Gastroesophageal sphincter (tissue), 4 donors: ENCODE measurements at regions not wholly inside any gene's neighbourhood (a gene's known extent, or its start where the extent isn't known, plus 50 kb on each side); places are given as distances from the start of the nearest gene placed in this dataset.

Experiments
- ATAC-seq: fragments of 150-250 bp; one replicate; pipeline ENCODE4 v1.9.1; 2016; ENCODE audit warnings: mild to moderate bottlenecking, moderate library complexity
- H3K27ac ChIP-seq, 4 donors: fragments of 200-600 bp; sonication (generic) in 3 of 4; 1 replicate in 3 of 4; 2 replicates in 1 of 4; pipeline ENCODE4 v1.5.1; 2016 to 2019
- H3K27me3 ChIP-seq: fragments of 200-600 bp; sonication (generic); one replicate; pipeline ENCODE4 v1.5.1; 2019
- H3K36me3 ChIP-seq, 2 donors: fragments of 200-600 bp; sonication (generic); one replicate each; pipeline ENCODE4 v1.5.1; 2019; ENCODE audit warnings: control low read depth in 1 of 2
- H3K4me1 ChIP-seq, 3 donors: fragments of 200-600 bp; sonication (generic); 1 replicate in 2 of 3; 2 replicates in 1 of 3; pipeline ENCODE4 v1.5.1; 2016 to 2019; ENCODE audit warnings: control low read depth in 2 of 3
- H3K4me3 ChIP-seq, 2 donors: fragments of 200-600 bp; sonication (generic); one replicate each; pipeline ENCODE4 v1.5.1; 2019; ENCODE audit warnings: mild to moderate bottlenecking in 1 of 2, moderate library complexity in 1 of 2
- H3K9me3 ChIP-seq, 3 donors: fragments of 200-600 bp; sonication (generic); one replicate each; pipeline ENCODE4 v1.5.1; 2017 to 2019; ENCODE audit warnings: control low read depth in 2 of 3
- CTCF ChIP-seq, 4 experiments: fragments of 200-600 bp in 2 of 4; fragments of 450-650 bp in 2 of 4; sonication (generic) in 1 of 4; IDR thresholded peaks; one replicate each; pipeline ENCODE4 v1.5.1; 2017 to 2019; ENCODE audit warnings: antibody characterized with exemption in 4 of 4, mild to moderate bottlenecking in 2 of 4, moderate library complexity in 2 of 4
- EP300 ChIP-seq: sonication (generic); formaldehyde crosslinking; IDR thresholded peaks from one replicate; pipeline ENCODE4 v1.6.1; 2017; ENCODE audit warnings: antibody characterized with exemption, mild to moderate bottlenecking
- POLR2A ChIP-seq, 2 donors: fragments of 450-650 bp; IDR thresholded peaks; one replicate each; pipeline ENCODE4 v1.6.1; 2017; ENCODE audit warnings: antibody characterized with exemption in 2 of 2, mild to moderate bottlenecking in 2 of 2, moderate library complexity in 1 of 2
- POLR2AphosphoS5 ChIP-seq: sonication (generic); formaldehyde crosslinking; IDR thresholded peaks from one replicate; pipeline ENCODE4 v1.6.1; 2017; ENCODE audit warnings: antibody characterized with exemption
- WGBS, 2 donors: methylation state at CpG; one replicate each; pipeline ENCODE4 v1.1.5; 2018; ENCODE audit warnings: low coverage in 1 of 2; 5-methylcytosine and 5-hydroxymethylcytosine counted together

- no peak overlapping the region for H3K27ac ChIP-seq
- WGBS, 2 donors = 89 to 91% methylated on average over 4 of the region's 7 CpGs
- ATAC-seq = no peak
Measured at GRCh38 chr21:38942748-38943211, 137.1 kb downstream of the ETS2 start.

GRCh38 chr21:38938769-38939168 lies 133.0 kb downstream of the ETS2 start:
- no peak for ATAC-seq
- TF ChIP-seq EP300 (no peak), POLR2AphosphoS5 (no peak), POLR2A (IDR thresholded peaks at IDR 0.05) (no peak), CTCF (IDR thresholded peaks at IDR 0.05) (no peak)
- no peaks in the 10 kb centered on the region for H3K9me3 ChIP-seq
- no peak overlapping the region for H3K27ac ChIP-seq
- no peaks in the 10 kb centered on the region for H3K27me3 ChIP-seq
- 75 to 91% methylated on average over 8 of the region's 8 CpGs for WGBS, 2 donors
- H3K4me3 ChIP-seq = no peak overlapping the region
- no peaks in the 10 kb centered on the region for H3K4me1 ChIP-seq
- no peaks in the 10 kb centered on the region for H3K36me3 ChIP-seq

More at GRCh38 chr21:38942748-38943211, 137.1 kb downstream of the ETS2 start:
- H3K27me3 ChIP-seq = no peaks in the 10 kb centered on the region
- H3K4me3 ChIP-seq = no peak overlapping the region
- no peak for TF ChIP-seq EP300
- no peak for TF ChIP-seq POLR2A (IDR thresholded peaks at IDR 0.05)
- TF ChIP-seq POLR2AphosphoS5 = no peak
- TF ChIP-seq CTCF (IDR thresholded peaks at IDR 0.05) = no peak
- H3K4me1 ChIP-seq = no peaks in the 10 kb centered on the region
- H3K9me3 ChIP-seq = no peaks in the 10 kb centered on the region
- H3K36me3 ChIP-seq = no peaks in the 10 kb centered on the region

- Histone ChIP-seq H3K9me3 (no peaks in the 10 kb centered on the region), H3K27me3 (no peaks in the 10 kb centered on the region), H3K4me1 (no peaks in the 10 kb centered on the region), H3K4me3 (no peak overlapping the region), H3K36me3 (no peaks in the 10 kb centered on the region), H3K27ac (no peak overlapping the region)
- no peak for ATAC-seq
- 67 to 77% methylated on average over 5 to 6 of the region's 7 CpGs for WGBS, 2 donors
- TF ChIP-seq POLR2AphosphoS5 (no peak), POLR2A (IDR thresholded peaks at IDR 0.05) (no peak), CTCF (IDR thresholded peaks at IDR 0.05) (no peak), EP300 (no peak)
Measured at GRCh38 chr21:38938343-38938742, 132.6 kb downstream of the ETS2 start.

GRCh38 chr21:38937844-38938243 lies 132.1 kb downstream of the ETS2 start:
- WGBS, 2 donors = 53 to 91% methylated on average over 1 to 3 of the region's 3 CpGs
- no peak for ATAC-seq
- Histone ChIP-seq H3K27ac (no peak overlapping the region), H3K27me3 (no peaks in the 10 kb centered on the region), H3K36me3 (no peaks in the 10 kb centered on the region), H3K4me1 (no peaks in the 10 kb centered on the region), H3K9me3 (no peaks in the 10 kb centered on the region), H3K4me3 (no peak overlapping the region)
- TF ChIP-seq EP300 (no peak), POLR2AphosphoS5 (no peak), CTCF (IDR thresholded peaks at IDR 0.05) (no peak), POLR2A (IDR thresholded peaks at IDR 0.05) (no peak)

- ATAC-seq = no peak
Measured at GRCh38 chr21:38937286-38937790, 131.6 kb downstream of the ETS2 start.

More at GRCh38 chr21:38937286-38937790, 131.6 kb downstream of the ETS2 start:
- Histone ChIP-seq H3K27ac (no peak overlapping the region), H3K4me1 (no peaks in the 10 kb centered on the region), H3K36me3 (no peaks in the 10 kb centered on the region), H3K4me3 (no peak overlapping the region), H3K9me3 (no peaks in the 10 kb centered on the region), H3K27me3 (no peaks in the 10 kb centered on the region)
- no peak for TF ChIP-seq POLR2A (IDR thresholded peaks at IDR 0.05)
- no peak for TF ChIP-seq EP300
- TF ChIP-seq POLR2AphosphoS5 = no peak
- TF ChIP-seq CTCF (IDR thresholded peaks at IDR 0.05) = no peak
- 100% methylated on average over 1 to 3 of the region's 4 CpGs for WGBS, 2 donors
